K562 (cell line): ENCODE measurements at regions not wholly inside any gene's neighbourhood (a gene's known extent, or its start where the extent isn't known, plus 50 kb on each side); places are given as distances from the start of the nearest gene placed in this dataset.

Source experiments
- ATAC-seq: fragments of 200-7000 bp; cut with Tn5 transposase; 3 replicates; pipeline ENCODE4 v1.9.1; 2020; ENCODE audit warnings: moderate library complexity
- BruUV-seq: library from RNA; stranded (reverse); fragments of 400-500 nt; replicated peaks from 2 replicates; lab custom pipeline; 2021; lab: Mats Ljungman, UMichigan
- CTCF ChIA-PET: fragments of 300-600 bp; formaldehyde crosslinking; extraction: SDS; loops from one replicate; lab custom pipeline; 2021; ENCODE audit warnings: low intra/inter-chr PET ratio; lab: Yijun Ruan, JAX
- POLR2A ChIA-PET: fragments of 300-600, 350-650 bp; sonication (Branson Sonifier 250); formaldehyde crosslinking; extraction: SDS; loops from one replicate; lab custom pipeline; 2021; ENCODE audit warnings: antibody characterized with exemption, inconsistent platforms; lab: Yijun Ruan, JAX
- DNase-seq, 4 experiments: peaks; one replicate each; pipeline versions ENCODE4 v3.0.0 to v3.0.0-alpha.2; 2011 to 2018; ENCODE audit warnings: low spot score in 3 of 4, mixed read lengths in 3 of 4; ENCODE audit errors: extremely low read depth in 1 of 4
- FAIRE-seq: peaks from 2 replicates; lab custom pipeline; 2011; peaks lifted over from hg19 to GRCh38; lab: Jason Lieb, UNC
- H2AFZ ChIP-seq: 2 replicates; pipeline ENCODE4 v1.6.0; 2011; ENCODE audit warnings: low read depth, low read length, control low read depth, inconsistent platforms
- H3K27ac ChIP-seq: fragments of 200-600 bp; 3 replicates; pipeline ENCODE4 v1.8.0; 2011; ENCODE audit warnings: low read depth, mild to moderate bottlenecking, control low read depth, inconsistent platforms, low read length, moderate library complexity, mixed read lengths; ENCODE audit errors: extremely low read depth
- H3K27me3 ChIP-seq, 2 experiments: fragments of 300-600 bp in 1 of 2; 2 replicates in 1 of 2; 3 replicates in 1 of 2; pipeline versions ENCODE4 v1.6.0 to v1.8.0; 2011; ENCODE audit warnings: inconsistent platforms in 2 of 2, low read length in 2 of 2, mild to moderate bottlenecking in 1 of 2, mixed read lengths in 1 of 2, moderate library complexity in 1 of 2; ENCODE audit not compliant: control insufficient read depth in 2 of 2, insufficient read depth in 2 of 2
- H3K36me3 ChIP-seq: fragments of 300-600 bp; 3 replicates; pipeline ENCODE4 v1.8.0; 2011; ENCODE audit warnings: mild to moderate bottlenecking, low read length, inconsistent platforms; ENCODE audit not compliant: control insufficient read depth, insufficient read depth
- H3K4me1 ChIP-seq, 2 experiments: fragments of 200-600 bp in 1 of 2; replicated peaks in 1 of 2; 2 replicates in 1 of 2; 3 replicates in 1 of 2; pipeline versions ENCODE4 v1.5.1 to v1.8.0; 2011; ENCODE audit warnings: inconsistent platforms in 2 of 2, low read length in 2 of 2, mild to moderate bottlenecking in 1 of 2, mixed read lengths in 1 of 2, moderate library complexity in 1 of 2; ENCODE audit not compliant: control insufficient read depth in 2 of 2, insufficient read depth in 2 of 2
- H3K4me2 ChIP-seq: 2 replicates; pipeline ENCODE4 v1.6.1; 2011; ENCODE audit warnings: low read length, control low read depth, inconsistent platforms, mixed read lengths; ENCODE audit not compliant: insufficient read depth
- H3K4me3 ChIP-seq: fragments of 200-600 bp; sonication (generic), shearing (Covaris generic); 2 replicates; pipeline ENCODE4 v1.5.1; 2016; ENCODE audit warnings: control low read depth, inconsistent platforms
- H3K79me2 ChIP-seq: fragments of 200-600 bp; 3 replicates; pipeline ENCODE4 v1.8.0; 2011; ENCODE audit warnings: low read length, inconsistent platforms; ENCODE audit not compliant: control insufficient read depth, insufficient read depth
- H3K9ac ChIP-seq, 2 experiments: 2 replicates each; pipeline versions ENCODE4 v1.6.0 to v1.6.1; 2011; ENCODE audit warnings: low read depth in 2 of 2, low read length in 2 of 2, control low read depth in 1 of 2, inconsistent platforms in 1 of 2, mild to moderate bottlenecking in 1 of 2, mixed read lengths in 1 of 2; ENCODE audit not compliant: insufficient read depth in 1 of 2
- H3K9me1 ChIP-seq: one replicate; pipeline ENCODE4 v1.6.0; 2011; ENCODE audit warnings: inconsistent platforms, mild to moderate bottlenecking, low read length, moderate library complexity; ENCODE audit not compliant: control insufficient read depth, insufficient read depth
- H3K9me3 ChIP-seq: replicated peaks from 2 replicates; pipeline ENCODE4 v1.5.1; 2011; ENCODE audit warnings: low read depth, low read length, inconsistent platforms; ENCODE audit not compliant: control insufficient read depth, insufficient read depth
- H4K20me1 ChIP-seq: replicated peaks from 2 replicates; pipeline ENCODE4 v1.6.1; 2011; ENCODE audit warnings: low read length, inconsistent platforms, mixed read lengths; ENCODE audit not compliant: control insufficient read depth, insufficient read depth
- CBX3 ChIP-seq, 2 experiments: IDR thresholded peaks; 1 replicate in 1 of 2; 2 replicates in 1 of 2; pipeline ENCODE4 v1.6.1; 2012; ENCODE audit warnings: inconsistent platforms in 2 of 2, low read length in 2 of 2, borderline replicate concordance in 1 of 2, control low read depth in 1 of 2
- EP300 ChIP-seq: IDR thresholded peaks from 2 replicates; pipeline ENCODE4 v1.6.1; 2012; ENCODE audit warnings: low read length, improper control_type of control experiment
- ILF3 ChIP-seq: fragments of 450-650 bp; IDR thresholded peaks from 2 replicates; pipeline ENCODE4 v1.6.1; 2018; ENCODE audit warnings: antibody characterized with exemption, mild to moderate bottlenecking, moderate library complexity, borderline replicate concordance
- MAFF ChIP-seq: IDR thresholded peaks from 2 replicates; pipeline ENCODE4 v1.6.1; 2012; ENCODE audit warnings: low read length, improper control_type of control experiment
- NR2F6 ChIP-seq: fragments of 450-650 bp; formaldehyde crosslinking; IDR thresholded peaks from 2 replicates; pipeline ENCODE4 v1.4.0; 2020; ENCODE audit warnings: mild to moderate bottlenecking
- POLR2G ChIP-seq: fragments of 200-400 bp; formaldehyde crosslinking; IDR thresholded peaks from 2 replicates; pipeline ENCODE4 v1.6.1; 2017; ENCODE audit warnings: low read depth, mild to moderate bottlenecking, antibody characterized with exemption, low read length, moderate library complexity
- PRMT5 ChIP-seq: sonication (generic); formaldehyde crosslinking; IDR thresholded peaks from 2 replicates; pipeline ENCODE4 v1.5.0; 2020; ENCODE audit warnings: missing genetic modification reagents
- RBM14 ChIP-seq: fragments of 200-400 bp; formaldehyde crosslinking; IDR thresholded peaks from 2 replicates; pipeline ENCODE4 v1.6.1; 2018; ENCODE audit warnings: low read depth, mild to moderate bottlenecking, low read length, moderate library complexity, borderline replicate concordance; ENCODE audit not compliant: insufficient read depth
- RFX5 ChIP-seq: IDR thresholded peaks from 2 replicates; pipeline ENCODE4 v1.6.1; 2011; ENCODE audit warnings: low read depth, mild to moderate bottlenecking, improper control_type of control experiment, low read length
- RHOXF2B ChIP-seq: fragments of 250-450 bp; sonication (Bioruptor Pico); conservative IDR thresholded peaks from 2 replicates; pipeline ENCODE4 v1.5.1; 2021
- SLC30A9 ChIP-seq: fragments of 250-450 bp; sonication (Bioruptor Pico); IDR thresholded peaks from 2 replicates; pipeline ENCODE4 v1.8.0; 2022; ENCODE audit warnings: mild to moderate bottlenecking, moderate library complexity
- SNRNP70 ChIP-seq: fragments of 200-400 bp; formaldehyde crosslinking; optimal IDR thresholded peaks from 2 replicates; pipeline ENCODE3; 2017; ENCODE audit warnings: low read depth, low read length
- TOE1 ChIP-seq, 2 experiments: fragments of 450-650 bp in 1 of 2; sonication (generic) in 1 of 2; formaldehyde crosslinking in 1 of 2; IDR thresholded peaks; 2 replicates each; pipeline versions ENCODE4 v1.7.1 to v1.8.0; 2016 to 2022; ENCODE audit warnings: borderline replicate concordance in 2 of 2, mild to moderate bottlenecking in 2 of 2, antibody characterized with exemption in 1 of 2, inconsistent platforms in 1 of 2, low read depth in 1 of 2, missing genetic modification reagents in 1 of 2, moderate library complexity in 1 of 2
- TRIM28 ChIP-seq: fragments of 450-650 bp; IDR thresholded peaks from 2 replicates; pipeline ENCODE4 v1.6.1; 2017
- WHSC1 ChIP-seq: IDR thresholded peaks from one replicate; pipeline ENCODE4 v1.6.1; 2012; ENCODE audit warnings: low read length, control low read depth, inconsistent platforms
- XRCC4 ChIP-seq: IDR thresholded peaks from one replicate; pipeline ENCODE4 v1.6.1; 2011; ENCODE audit not compliant: insufficient read depth, insufficient read length; ENCODE audit errors: extremely low read depth
- ZNF57 ChIP-seq: fragments of 450-650 bp; formaldehyde crosslinking; IDR thresholded peaks from 2 replicates; pipeline ENCODE4 v1.4.0; 2020; ENCODE audit warnings: mild to moderate bottlenecking, moderate library complexity
- WGBS: fragments of 100-300 bp; shearing (Covaris generic); methylation state at CpG from one replicate; pipeline ENCODE4 v1.1.6; 2016; ENCODE audit warnings: low coverage, mixed read lengths; ENCODE audit not compliant: insufficient coverage; ENCODE audit errors: missing lambda C conversion rate; 5-methylcytosine and 5-hydroxymethylcytosine counted together
- in situ Hi-C: fragments of 300-500 bp; cut with MboI; formaldehyde crosslinking; loops from 4 replicates; pipeline ENCODE4 v1.15.0; 2018; ENCODE audit warnings: inconsistent platforms, mixed read lengths
- intact Hi-C: fragments of 100-400 bp; cut with micrococcal nuclease; formaldehyde crosslinking; loops from 2 replicates; pipeline ENCODE4 v1.14.2; 2022
- TF ChIP-seq, protein P1 (sequence below), 2 experiments: fragments of 450-650 bp; IDR thresholded peaks; 2 replicates each; pipeline ENCODE4 v1.6.1; 2018; ENCODE audit warnings: mild to moderate bottlenecking in 2 of 2, low read depth in 1 of 2; ENCODE audit not compliant: partially characterized antibody in 2 of 2

DNA sequence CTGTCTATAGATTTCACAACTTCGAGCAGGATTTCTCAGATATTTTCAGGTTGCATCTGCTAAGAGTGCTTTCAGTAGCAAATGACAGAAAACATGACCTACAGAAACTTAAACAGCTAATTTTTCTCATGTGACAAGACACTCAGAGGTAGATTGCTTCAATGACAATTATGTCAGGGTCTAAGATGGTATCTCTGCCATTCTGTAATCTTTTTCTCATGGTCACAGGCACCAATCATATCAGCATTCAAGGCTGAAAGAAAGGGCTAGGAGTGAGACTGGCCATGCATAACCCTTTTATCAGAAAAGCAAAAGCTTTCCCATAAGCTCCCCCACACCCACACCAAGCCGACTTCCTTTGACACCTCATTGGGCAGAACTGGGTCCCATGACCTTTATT lies 450.5 kb upstream of the FAR2 start:
- ATAC-seq, result no peak

DNA sequence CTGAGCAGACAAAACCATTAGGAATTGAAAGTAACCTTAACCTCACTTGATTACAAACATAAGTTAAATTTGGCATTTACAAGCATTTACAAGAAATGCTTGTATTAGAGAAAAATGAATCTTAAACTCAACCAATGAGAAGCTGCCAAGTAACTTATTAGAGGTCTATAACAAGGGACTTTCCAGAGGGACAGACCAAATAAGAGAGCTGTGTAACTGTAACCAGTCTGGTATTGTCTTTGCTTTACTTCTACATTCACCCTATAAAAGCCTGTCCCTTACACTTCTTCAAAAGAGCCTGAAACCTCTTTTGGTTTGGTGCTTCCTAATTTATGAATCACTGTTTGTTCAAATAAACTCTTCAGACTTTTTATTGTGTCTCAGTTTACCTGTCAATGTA lies 450.0 kb upstream of the FAR2 start:
- TF ChIP-seq POLR2G (no peak), ZNF57 (CRISPR knock-in tag) (no peak), WHSC1 (no peak), MAFF (no peak), XRCC4 (no peak)
- TF ChIP-seq, protein P1, sequence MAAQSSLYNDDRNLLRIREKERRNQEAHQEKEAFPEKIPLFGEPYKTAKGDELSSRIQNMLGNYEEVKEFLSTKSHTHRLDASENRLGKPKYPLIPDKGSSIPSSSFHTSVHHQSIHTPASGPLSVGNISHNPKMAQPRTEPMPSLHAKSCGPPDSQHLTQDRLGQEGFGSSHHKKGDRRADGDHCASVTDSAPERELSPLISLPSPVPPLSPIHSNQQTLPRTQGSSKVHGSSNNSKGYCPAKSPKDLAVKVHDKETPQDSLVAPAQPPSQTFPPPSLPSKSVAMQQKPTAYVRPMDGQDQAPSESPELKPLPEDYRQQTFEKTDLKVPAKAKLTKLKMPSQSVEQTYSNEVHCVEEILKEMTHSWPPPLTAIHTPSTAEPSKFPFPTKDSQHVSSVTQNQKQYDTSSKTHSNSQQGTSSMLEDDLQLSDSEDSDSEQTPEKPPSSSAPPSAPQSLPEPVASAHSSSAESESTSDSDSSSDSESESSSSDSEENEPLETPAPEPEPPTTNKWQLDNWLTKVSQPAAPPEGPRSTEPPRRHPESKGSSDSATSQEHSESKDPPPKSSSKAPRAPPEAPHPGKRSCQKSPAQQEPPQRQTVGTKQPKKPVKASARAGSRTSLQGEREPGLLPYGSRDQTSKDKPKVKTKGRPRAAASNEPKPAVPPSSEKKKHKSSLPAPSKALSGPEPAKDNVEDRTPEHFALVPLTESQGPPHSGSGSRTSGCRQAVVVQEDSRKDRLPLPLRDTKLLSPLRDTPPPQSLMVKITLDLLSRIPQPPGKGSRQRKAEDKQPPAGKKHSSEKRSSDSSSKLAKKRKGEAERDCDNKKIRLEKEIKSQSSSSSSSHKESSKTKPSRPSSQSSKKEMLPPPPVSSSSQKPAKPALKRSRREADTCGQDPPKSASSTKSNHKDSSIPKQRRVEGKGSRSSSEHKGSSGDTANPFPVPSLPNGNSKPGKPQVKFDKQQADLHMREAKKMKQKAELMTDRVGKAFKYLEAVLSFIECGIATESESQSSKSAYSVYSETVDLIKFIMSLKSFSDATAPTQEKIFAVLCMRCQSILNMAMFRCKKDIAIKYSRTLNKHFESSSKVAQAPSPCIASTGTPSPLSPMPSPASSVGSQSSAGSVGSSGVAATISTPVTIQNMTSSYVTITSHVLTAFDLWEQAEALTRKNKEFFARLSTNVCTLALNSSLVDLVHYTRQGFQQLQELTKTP (IDR thresholded peaks at IDR 0.05; ENCODE audit: low read depth in 1 of 2, partially characterized antibody in 2 of 2), result no peak
- no peak for FAIRE-seq
- ATAC-seq, result no peak
- Histone ChIP-seq H3K79me2 (no peaks in the 10 kb centered on the region), H3K27me3 (no peaks in the 10 kb centered on the region), H4K20me1 (no peaks in the 10 kb centered on the region), H3K36me3 (no peaks in the 10 kb centered on the region), H3K4me3 (no peak overlapping the region), H3K4me1 (no peaks in the 10 kb centered on the region), H3K27ac (no peak overlapping the region), H3K9ac (no peak overlapping the region), H2AFZ (no peak overlapping the region), H3K4me2 (no peak overlapping the region), H3K9me3 (no peaks in the 10 kb centered on the region), H3K9me1 (no peaks in the 10 kb centered on the region)
- DNase-seq, result no peak
- intact Hi-C loops (no loop called here), in situ Hi-C loops (no loop called here)
- POLR2A ChIA-PET, result no interaction called here
- no TSS peak for BruUV-seq
- CTCF ChIA-PET, result no interaction called here

More for the DNA sequence above, 450.5 kb upstream of the FAR2 start:
- in situ Hi-C loops (no loop called here), intact Hi-C loops (no loop called here)
- no TSS peak for BruUV-seq
- TF ChIP-seq CBX3 (IDR thresholded peaks at IDR 0.05; ENCODE audit: borderline replicate concordance in 1 of 2, low read length in 2 of 2) (no peak), TOE1 (IDR thresholded peaks at IDR 0.05; ENCODE audit: borderline replicate concordance) (no peak), TOE1 (CRISPR knock-in tag; IDR thresholded peaks at IDR 0.05; ENCODE audit: borderline replicate concordance, low read depth) (no peak), SLC30A9 (no peak), SNRNP70 (no peak), RFX5 (no peak), PRMT5 (CRISPR knock-in tag) (no peak), TRIM28 (no peak), RHOXF2B (no peak), ILF3 (no peak), RBM14 (no peak), EP300 (no peak), NR2F6 (CRISPR knock-in tag) (no peak)
- WGBS, result 0% methylated on average over 2 of the region's 2 CpGs
- FAIRE-seq (no peak), DNase-seq (no peak)
- Histone ChIP-seq H3K9me1 (no peaks in the 10 kb centered on the region), H3K27ac (no peak overlapping the region), H4K20me1 (no peaks in the 10 kb centered on the region), H3K4me3 (no peak overlapping the region), H3K4me1 (no peaks in the 10 kb centered on the region), H3K4me2 (no peak overlapping the region), H2AFZ (no peak overlapping the region), H3K36me3 (no peaks in the 10 kb centered on the region), H3K27me3 (no peaks in the 10 kb centered on the region), H3K9ac (no peak overlapping the region), H3K79me2 (no peaks in the 10 kb centered on the region), H3K9me3 (no peaks in the 10 kb centered on the region)
- CTCF ChIA-PET, result no interaction called here
- POLR2A ChIA-PET, result no interaction called here
